Cerebellar nuclear complex (tissue), 1 donor: ENCODE measurements at regions not wholly inside any gene's neighbourhood (a gene's known extent, or its start where the extent isn't known, plus 50 kb on each side); places are given as distances from the start of the nearest gene placed in this dataset.

ENCODE experiments used
- DNase-seq, 2 experiments: peaks; one replicate each; lab custom pipeline; 2025; lab: John Stamatoyannopoulos, UW

- no peak for DNase-seq
Observed at GRCh38 chr5:67694810-67695191, 498.2 kb upstream of the CD180 start.

DNA sequence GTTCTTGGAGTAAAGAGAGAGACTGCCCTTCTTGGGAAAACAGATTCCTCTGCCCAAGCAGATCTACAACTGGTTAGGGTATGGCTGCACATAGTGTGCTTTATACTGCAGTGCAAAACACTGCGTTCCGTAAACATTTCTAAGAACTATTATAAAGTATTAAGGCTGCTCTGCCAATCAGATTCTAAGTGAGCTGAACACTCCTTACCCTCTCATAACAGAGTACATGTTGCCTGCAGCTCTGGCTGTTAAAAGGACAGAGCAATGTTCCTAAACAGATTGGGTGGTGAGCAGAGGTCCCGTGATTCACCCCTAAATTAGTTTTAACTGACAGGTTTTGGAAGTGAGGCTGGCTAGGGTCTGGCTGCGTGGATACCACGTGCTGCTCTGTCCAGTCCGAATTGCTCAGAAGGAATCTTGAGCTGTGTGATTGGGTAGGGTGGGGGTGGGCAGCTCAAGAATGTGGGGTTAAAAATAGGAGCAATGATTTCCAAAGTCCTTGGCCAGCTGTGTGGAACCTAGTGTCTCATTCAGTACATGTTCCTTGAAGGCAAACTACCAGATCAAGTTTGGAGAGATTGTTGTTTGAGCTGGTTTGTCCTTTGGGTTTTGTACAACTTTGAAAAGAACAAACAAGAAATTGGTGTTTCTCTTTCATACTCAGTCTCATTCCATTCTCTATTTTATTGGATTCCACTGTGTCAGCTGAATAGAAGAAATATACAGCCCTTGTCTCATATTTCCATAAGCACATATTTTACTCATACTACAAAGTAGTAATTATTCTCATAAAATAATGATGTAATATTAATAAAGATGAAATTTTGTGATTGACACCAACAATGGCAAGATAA is 497.6 kb upstream of the CD180 start:
- no peak for DNase-seq

DNA sequence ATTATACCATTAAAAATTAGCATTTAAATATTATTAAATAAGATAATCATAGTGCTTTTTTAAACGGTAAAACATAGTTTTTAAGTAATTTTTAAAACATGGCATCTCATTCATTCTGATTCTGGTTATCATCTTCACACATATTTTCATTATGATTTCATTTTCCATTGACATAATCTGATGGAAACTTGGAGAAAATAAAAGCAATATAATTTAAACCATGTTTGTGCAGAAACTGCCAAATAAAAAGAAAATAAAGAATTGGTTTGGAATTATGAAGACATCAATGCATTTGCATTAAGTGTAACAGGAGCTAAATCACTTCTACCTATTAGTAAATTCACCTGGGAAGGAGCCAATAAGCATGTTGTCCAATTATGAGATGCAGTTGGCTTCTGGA is 490.1 kb upstream of the CD180 start:
- no peak for DNase-seq

DNA sequence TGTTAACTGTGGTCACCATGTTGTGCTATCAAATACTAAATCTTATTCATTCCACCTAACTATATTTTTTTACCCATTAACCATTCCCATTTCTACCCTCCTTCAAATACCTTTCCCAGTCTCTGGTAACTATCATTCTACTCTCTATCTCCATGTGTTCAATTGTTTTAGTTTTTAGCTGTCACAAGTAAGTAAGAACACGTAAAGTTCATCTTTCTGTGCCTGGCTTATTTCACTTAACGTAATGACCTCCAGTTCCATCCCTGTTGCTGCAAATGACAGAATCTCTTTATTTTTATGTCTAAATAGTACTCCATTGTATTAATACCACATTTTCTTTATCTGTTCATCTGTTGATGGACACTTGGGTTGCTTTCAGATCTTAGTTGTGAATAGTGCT is 485.1 kb upstream of the CD180 start:
- DNase-seq = no peak

DNA sequence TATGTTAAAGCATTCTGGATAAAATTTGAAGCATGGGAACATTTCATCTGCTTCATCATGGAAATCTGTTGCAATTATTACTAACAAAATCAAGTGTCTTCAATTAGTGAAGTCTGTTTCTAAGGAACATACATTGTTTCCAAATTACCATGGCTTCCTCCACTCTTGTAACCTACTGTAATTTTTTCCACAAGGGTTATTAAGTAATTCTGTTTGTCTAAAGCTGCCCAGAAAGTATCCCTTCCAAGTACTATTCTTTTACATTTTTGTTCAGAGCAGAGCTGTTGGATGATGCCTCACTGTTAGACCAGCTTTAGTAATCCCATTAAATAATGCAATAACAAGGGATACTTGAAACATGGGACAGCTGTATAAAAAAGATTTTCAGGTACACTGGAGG is 483.5 kb upstream of the CD180 start:
- no peak for DNase-seq

GRCh38 chr5:67679184-67679841 is 482.7 kb upstream of the CD180 start:
- peak; percentile 12 to 83 for DNase-seq

GRCh38 chr5:67678594-67678993 is 482.0 kb upstream of the CD180 start:
- DNase-seq = no peak

GRCh38 chr5:67677422-67677970 is 480.9 kb upstream of the CD180 start:
- peak; percentile 91 to 98 for DNase-seq

- no peak for DNase-seq
Observed at GRCh38 chr5:67676863-67677262, 480.3 kb upstream of the CD180 start.

GRCh38 chr5:67674159-67674655 is 477.6 kb upstream of the CD180 start:
- DNase-seq = no peak

GRCh38 chr5:67673618-67674017 is 477.0 kb upstream of the CD180 start:
- DNase-seq = no peak

- no peak for DNase-seq
Observed at GRCh38 chr5:67673180-67673579, 476.6 kb upstream of the CD180 start.

DNA sequence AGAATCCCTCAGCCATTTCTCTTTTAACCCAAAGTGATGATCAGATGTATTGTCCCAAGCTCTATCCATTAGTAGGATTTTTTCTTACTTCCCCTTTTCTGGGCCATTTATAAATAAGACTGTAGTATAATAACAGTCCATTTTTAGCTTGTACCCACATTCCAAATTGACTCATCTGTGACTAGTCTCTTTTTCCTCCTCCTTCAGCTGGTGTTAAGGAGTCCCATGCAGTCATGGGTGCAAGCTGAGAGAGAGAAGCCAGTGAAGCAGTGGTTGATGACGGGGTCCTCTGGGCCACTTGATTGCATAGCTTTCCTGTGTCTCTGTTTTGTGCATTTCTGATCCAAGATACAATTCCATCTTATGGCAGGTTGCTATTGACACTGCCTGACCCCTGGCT is 476.0 kb upstream of the CD180 start:
- DNase-seq = no peak

GRCh38 chr5:67669916-67670315 is 473.3 kb upstream of the CD180 start:
- no peak for DNase-seq

DNA sequence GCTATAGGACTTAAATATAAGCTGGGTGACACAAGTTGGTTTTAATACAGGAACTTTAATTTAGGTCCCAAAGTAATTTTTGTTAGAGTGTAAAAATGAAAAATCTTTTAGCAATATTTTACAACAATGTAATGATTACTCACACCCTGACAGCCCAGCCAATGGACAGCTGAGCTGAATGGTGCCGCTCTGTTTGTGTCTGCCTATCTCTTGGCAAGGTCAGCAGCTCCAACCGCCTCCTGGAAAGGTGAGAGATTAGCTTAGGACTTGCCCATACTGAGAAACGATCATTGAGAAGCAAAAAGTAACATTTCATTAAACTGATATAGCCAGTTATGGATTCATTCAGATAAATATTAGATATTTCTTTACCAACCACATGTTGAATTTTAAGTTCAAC is 463.6 kb upstream of the CD180 start:
- DNase-seq = no peak

DNA sequence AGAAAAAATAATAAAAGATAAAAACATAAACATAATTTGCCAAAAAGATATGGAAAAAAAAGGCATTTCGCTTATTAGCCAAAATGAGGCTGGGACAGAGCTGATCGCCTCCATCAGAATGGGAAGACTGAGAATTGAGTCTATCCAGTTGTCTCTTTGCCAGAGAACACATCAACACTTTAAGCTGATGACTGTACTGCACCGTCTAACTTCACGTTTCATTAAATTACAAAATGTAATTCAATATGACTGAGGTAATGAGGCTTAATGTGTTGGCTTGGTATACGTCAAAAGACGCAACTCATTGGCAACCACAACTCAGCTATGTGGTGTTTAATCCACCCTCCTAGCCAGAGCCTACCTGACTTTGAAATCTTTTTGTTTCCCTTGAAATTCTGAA is 462.7 kb upstream of the CD180 start:
- peak; percentile 11 to 68 for DNase-seq

DNA sequence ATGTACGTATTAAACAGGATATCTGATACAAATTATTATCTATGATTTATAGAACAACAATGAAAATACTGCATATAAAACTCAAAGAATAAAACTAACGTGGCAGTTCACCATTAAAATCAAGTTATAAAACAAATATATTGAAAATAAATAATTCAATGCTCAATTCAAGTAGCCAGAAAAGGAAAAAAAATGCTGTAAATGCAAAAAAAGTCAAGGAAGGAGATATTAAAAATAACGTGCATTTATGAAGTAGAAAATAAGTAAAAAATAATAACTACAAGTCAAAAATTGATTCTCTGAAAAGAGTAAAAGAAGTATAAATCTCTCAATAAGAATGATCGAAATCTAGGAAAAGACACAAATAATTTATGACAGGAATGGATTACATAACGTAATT is 460.5 kb upstream of the CD180 start:
- no peak for DNase-seq

DNA sequence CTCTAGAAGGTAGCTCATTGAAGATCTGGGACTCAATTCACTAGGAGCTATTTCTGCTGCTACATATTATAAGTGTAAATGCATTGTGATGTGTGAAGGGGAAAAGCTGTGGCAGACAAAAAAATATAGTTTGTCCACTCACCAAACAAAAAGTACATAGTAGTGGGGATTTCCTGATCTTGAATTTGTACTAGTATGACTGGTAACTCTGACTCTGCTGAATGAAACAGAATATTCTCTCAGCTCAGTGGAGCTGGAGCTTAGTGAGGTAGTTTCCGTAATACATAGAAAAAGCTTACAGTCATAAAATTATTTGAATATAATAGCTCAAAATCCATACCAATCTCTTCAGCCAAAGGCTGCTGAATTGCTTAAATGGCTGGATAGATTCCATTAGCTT is 455.6 kb upstream of the CD180 start:
- DNase-seq = no peak

- DNase-seq = no peak
Observed at GRCh38 chr5:67651180-67651579, 454.6 kb upstream of the CD180 start.

- DNase-seq = peak; percentile 40 to 65
Observed at GRCh38 chr5:67648201-67648671, 451.6 kb upstream of the CD180 start.

- no peak for DNase-seq
Observed at GRCh38 chr5:67647772-67648171, 451.2 kb upstream of the CD180 start.

- no peak for DNase-seq
Observed at GRCh38 chr5:67644221-67644920, 447.8 kb upstream of the CD180 start.
